ENCODE measurements at regions not wholly inside any gene's neighbourhood (a gene's known extent, or its start where the extent isn't known, plus 50 kb on each side); places are given as distances from the start of the nearest gene placed in this dataset.
"Not testable (repeated sequence)": the region's sequence is repeated elsewhere in the genome, so short reads cannot be mapped to it uniquely, and the experiment has no call there.

GRCh38 chr18:14970027-14970426, 222.1 kb downstream of the ANKRD30B start:
- TF ChIP-seq CTCF (IDR thresholded peaks at IDR 0.05; ENCODE audit: partially characterized antibody, unreplicated experiment) = no peak
- no peaks in the 10 kb centered on the region for H3K4me1 Mint-ChIP-seq (ENCODE audit: low read depth, unreplicated experiment)
- H3K27ac Mint-ChIP-seq (ENCODE audit: unreplicated experiment) = no peak overlapping the region
- DNase-seq = no peak
- H3K36me3 Mint-ChIP-seq (ENCODE audit: unreplicated experiment) = no peaks in the 10 kb centered on the region
- H3K27me3 Mint-ChIP-seq (ENCODE audit: unreplicated experiment) = peaks cover 4% of the 10 kb centered on the region
- H3K4me3 Mint-ChIP-seq (ENCODE audit: unreplicated experiment) = no peak overlapping the region
- H3K9me3 Mint-ChIP-seq (ENCODE audit: unreplicated experiment) = peaks cover 10% of the 10 kb centered on the region

- H3K36me3 Mint-ChIP-seq (ENCODE audit: unreplicated experiment) = no peaks in the 10 kb centered on the region
- peaks cover 4% of the 10 kb centered on the region for H3K27me3 Mint-ChIP-seq (ENCODE audit: unreplicated experiment)
- no peak for DNase-seq
- H3K4me3 Mint-ChIP-seq (ENCODE audit: unreplicated experiment) = no peak overlapping the region
- H3K27ac Mint-ChIP-seq (ENCODE audit: unreplicated experiment) = no peak overlapping the region
- H3K4me1 Mint-ChIP-seq (ENCODE audit: low read depth, unreplicated experiment) = no peaks in the 10 kb centered on the region
- peaks cover 7% of the 10 kb centered on the region for H3K9me3 Mint-ChIP-seq (ENCODE audit: unreplicated experiment)
- no peak for TF ChIP-seq CTCF (IDR thresholded peaks at IDR 0.05; ENCODE audit: partially characterized antibody, unreplicated experiment)
Measured at GRCh38 chr18:14971461-14972185, 223.7 kb downstream of the ANKRD30B start.

- not testable (repeated sequence) for H3K27me3 Mint-ChIP-seq (ENCODE audit: unreplicated experiment); DNase-seq; H3K4me3 Mint-ChIP-seq (ENCODE audit: unreplicated experiment); H3K36me3 Mint-ChIP-seq (ENCODE audit: unreplicated experiment); H3K4me1 Mint-ChIP-seq (ENCODE audit: low read depth, unreplicated experiment); H3K27ac Mint-ChIP-seq (ENCODE audit: unreplicated experiment)
- H3K9me3 Mint-ChIP-seq (ENCODE audit: unreplicated experiment) = peaks cover 10% of the 10 kb centered on the region
Measured at GRCh38 chr18:14973421-14973820, 225.4 kb downstream of the ANKRD30B start.

GRCh38 chr18:14974088-14974487, 226.1 kb downstream of the ANKRD30B start:
- Mint-ChIP-seq H3K27me3 (ENCODE audit: unreplicated experiment) (peaks cover 8% of the 10 kb centered on the region), H3K9me3 (ENCODE audit: unreplicated experiment) (peaks cover 10% of the 10 kb centered on the region), H3K4me1 (ENCODE audit: low read depth, unreplicated experiment) (no peaks in the 10 kb centered on the region), H3K4me3 (ENCODE audit: unreplicated experiment) (no peak overlapping the region), H3K36me3 (ENCODE audit: unreplicated experiment) (no peaks in the 10 kb centered on the region), H3K27ac (ENCODE audit: unreplicated experiment) (no peak overlapping the region)
- DNase-seq = no peak
- no peak for TF ChIP-seq CTCF (IDR thresholded peaks at IDR 0.05; ENCODE audit: partially characterized antibody, unreplicated experiment)

- no peaks in the 10 kb centered on the region for H3K36me3 Mint-ChIP-seq (ENCODE audit: unreplicated experiment)
Measured at GRCh38 chr18:14974576-14974975, 226.6 kb downstream of the ANKRD30B start.

More at GRCh38 chr18:14974576-14974975, 226.6 kb downstream of the ANKRD30B start:
- peaks cover 8% of the 10 kb centered on the region for H3K27me3 Mint-ChIP-seq (ENCODE audit: unreplicated experiment)
- no peak overlapping the region for H3K27ac Mint-ChIP-seq (ENCODE audit: unreplicated experiment)
- DNase-seq = no peak
- TF ChIP-seq CTCF (IDR thresholded peaks at IDR 0.05; ENCODE audit: partially characterized antibody, unreplicated experiment) = no peak
- no peaks in the 10 kb centered on the region for H3K4me1 Mint-ChIP-seq (ENCODE audit: low read depth, unreplicated experiment)
- H3K9me3 Mint-ChIP-seq (ENCODE audit: unreplicated experiment) = peaks cover 10% of the 10 kb centered on the region
- no peak overlapping the region for H3K4me3 Mint-ChIP-seq (ENCODE audit: unreplicated experiment)

Data from glutamatergic neuron (in vitro differentiated cells).